G401.6 (cell line): ENCODE measurements at regions not wholly inside any gene's neighbourhood (a gene's known extent, or its start where the extent isn't known, plus 50 kb on each side); places are given as distances from the start of the nearest gene placed in this dataset.

Source experiments
- FAIRE-seq: peaks from 2 replicates; lab custom pipeline; 2012; peaks lifted over from hg19 to GRCh38; lab: Jason Lieb, UNC

DNA sequence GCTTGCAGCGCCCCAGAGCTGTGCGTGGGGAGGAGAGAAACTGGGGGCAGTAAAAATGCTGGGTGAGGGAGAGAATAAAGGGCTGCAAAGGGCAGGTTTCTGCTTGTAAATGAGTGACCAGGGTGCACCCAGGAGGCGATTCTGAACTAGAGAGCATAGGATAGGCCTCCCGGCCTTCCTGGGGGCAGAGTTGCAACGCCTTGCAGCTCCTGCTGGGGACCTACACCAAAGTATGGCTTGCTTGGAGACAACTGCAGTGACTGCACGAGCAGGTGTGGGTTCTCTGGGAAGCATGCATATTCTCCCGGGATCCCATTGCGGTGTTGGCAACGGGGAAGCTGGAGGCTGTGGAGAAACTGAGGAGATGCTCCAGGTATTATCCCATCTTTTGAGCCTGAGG lies 111.6 kb upstream of the SPACA1 start:
- FAIRE-seq = no peak

DNA sequence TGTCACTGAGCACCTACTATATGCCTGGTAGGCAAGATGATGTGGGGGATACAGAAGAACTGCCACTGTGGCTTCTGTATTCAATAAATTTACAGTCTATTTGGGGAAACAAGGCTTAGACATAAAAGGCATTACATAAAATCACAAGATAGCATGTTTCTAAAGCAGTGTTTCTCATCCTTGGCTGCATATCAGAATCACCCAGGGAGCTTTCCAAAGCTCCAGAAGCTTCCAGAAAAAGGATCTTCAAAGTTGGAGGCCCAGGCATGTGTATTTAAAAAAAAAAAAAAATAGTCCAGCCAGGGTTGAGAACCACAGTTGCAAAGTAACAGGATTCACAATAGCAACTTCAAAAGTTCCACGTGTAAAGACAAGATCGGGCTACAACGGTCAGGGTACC lies 112.4 kb upstream of the SPACA1 start:
- FAIRE-seq = no peak

DNA sequence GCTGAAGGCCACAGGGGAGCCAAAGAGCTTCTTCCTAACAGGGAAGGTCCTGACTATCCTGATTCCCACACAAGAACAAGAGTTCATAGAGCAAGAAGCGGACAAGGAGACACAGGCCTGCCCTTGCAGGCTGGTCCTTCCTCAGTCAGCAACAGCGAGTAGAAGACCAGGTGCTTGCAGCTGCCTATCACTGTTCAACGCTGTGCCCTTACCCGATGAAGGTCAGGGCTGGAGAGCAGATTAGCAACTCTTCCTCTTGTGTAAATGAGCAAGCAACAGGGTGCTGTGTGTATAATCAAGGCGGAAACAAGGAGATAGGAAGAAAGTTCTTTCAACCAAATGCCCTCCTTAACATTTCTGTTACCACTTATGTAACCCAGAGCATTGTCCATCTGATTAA lies 115.3 kb upstream of the SPACA1 start:
- FAIRE-seq = no peak

DNA sequence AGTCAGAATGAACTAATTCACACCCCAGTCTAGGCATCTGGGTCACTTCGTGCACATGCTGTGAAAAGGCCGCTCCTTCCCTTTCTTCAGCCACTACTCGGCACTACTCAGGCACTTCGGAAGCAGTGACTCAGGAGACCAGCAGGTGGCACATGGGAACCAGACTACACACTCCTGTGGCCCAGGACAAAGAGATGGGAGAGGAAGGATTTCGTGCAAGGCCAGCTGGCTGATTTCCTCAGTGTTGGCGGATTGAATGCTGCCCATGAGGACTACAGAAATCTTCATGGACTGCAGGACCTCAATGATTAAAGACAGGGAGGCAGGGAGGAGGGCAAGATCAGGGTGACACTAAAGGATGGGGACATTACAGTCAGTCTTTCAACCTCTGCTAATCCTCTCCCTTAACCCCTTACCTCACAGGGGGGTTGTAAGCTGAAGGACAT lies 117.8 kb upstream of the SPACA1 start:
- no peak for FAIRE-seq

DNA sequence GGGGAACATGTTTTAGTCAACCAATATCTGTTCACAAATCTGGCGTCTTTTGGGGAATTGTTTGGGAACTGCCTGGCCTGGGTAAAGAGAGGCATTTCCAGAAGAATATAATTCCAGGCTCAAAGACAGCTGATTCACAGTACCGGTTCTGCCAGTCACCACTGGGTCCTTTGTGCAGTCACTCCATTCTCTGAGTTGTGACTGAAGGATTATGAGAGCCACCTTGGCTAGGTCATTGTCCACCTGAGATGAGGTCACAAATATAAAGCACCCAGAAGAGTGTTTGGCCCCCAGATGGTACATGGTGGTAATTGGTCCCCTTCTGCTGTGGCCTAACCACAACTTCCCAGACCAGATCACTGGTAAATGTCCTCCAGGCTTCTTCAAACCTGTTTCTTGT lies 121.0 kb upstream of the SPACA1 start:
- FAIRE-seq = no peak

DNA sequence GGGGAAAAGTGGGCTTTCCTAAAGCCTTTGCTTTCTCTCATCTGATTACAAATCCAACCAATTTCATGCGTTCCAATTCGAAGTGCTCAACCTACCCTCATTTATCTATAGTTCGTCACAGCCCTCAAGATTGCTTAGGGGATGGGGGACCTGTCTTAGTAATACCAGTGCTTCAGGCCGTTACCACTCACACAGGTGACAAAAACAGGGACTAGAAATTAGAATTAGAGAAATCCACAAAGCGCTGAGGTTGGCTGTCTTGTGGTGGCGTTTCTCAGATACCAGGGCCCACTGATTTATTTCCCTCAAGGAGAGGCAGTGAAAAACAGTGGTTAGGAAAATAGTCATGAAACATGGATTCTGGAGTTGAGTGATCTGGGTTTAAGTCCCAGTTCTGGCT lies 121.6 kb upstream of the SPACA1 start:
- no peak for FAIRE-seq

DNA sequence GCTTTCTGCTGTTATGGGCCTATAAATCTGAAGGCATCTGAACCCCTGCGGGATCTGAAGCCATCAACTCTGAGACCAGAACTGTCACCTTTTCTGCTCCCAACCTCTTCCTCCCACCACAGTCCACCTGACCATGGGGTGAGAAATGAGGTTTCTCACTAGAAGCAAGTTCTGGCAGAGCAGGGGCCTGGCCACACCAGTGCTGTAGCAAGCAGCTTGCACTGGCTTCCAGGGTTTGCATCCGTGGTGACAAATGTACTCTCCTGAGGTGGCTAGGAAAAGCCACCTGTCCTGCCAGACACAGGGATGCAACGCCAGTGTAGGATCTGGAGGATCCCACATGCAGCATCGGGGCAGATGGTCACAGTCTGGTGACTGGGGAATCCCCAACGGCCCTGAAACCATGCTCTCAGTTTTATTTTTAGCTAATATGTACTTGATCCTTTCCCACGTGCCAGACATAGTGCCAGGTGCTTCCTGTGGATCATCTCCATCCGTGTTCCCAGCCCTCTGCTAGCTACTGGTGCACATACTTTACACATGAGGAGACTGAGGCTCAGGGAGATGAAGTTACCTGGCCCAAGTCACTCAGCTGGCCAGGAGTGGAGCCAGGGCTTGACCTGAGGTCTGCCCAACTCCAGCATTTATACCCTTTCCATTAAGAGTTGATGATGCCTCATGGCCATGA lies 122.1 kb upstream of the SPACA1 start:
- no peak for FAIRE-seq

DNA sequence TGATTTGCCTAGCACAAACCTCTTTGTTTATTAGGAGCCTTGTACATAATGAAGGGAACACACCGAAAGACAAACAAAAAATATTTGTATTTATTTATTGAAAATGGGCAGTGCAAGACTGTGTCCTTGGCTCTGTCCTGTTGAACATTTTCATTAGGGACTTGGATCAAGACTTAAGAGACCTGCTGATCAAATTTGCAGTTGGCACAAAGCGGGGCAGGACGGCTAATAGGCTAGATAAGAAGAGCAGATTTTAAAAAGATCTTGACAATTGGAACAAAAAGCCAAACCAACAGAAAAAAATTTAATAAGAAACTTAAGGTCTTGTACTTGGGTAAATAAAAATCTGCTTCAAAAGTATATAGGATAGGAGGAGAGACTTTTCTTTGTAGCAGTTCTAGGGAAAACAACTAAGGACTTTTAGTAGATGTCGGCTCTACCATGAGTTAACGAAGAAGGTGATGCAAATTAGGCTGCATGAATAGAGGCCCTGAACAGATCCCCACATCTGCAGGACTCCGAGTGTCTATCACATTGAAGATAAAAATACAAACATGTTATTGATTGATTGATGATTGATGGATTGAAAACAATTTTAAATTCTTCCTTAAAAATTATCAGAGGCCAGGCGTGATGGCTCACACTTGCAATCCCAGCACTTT lies 124.1 kb upstream of the SPACA1 start:
- FAIRE-seq = no peak

DNA sequence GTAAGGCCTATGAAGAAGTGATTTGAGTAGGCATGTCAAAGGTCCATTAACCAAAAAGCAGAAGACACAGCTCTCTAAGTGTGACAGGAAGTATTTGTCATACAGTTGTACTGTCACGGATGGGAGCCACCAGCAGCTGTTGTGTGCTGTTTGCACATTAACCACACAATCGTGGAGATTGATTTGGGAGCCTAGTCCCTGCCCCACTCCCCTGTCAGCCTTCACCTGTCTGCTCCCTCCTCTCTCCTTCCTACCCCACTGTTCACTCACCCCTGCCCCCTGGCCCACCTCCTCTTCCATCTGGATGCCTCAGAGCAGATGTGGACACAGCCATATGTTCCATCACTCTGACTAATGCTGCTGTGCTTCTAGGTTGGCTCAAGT lies 124.7 kb upstream of the SPACA1 start:
- no peak for FAIRE-seq

DNA sequence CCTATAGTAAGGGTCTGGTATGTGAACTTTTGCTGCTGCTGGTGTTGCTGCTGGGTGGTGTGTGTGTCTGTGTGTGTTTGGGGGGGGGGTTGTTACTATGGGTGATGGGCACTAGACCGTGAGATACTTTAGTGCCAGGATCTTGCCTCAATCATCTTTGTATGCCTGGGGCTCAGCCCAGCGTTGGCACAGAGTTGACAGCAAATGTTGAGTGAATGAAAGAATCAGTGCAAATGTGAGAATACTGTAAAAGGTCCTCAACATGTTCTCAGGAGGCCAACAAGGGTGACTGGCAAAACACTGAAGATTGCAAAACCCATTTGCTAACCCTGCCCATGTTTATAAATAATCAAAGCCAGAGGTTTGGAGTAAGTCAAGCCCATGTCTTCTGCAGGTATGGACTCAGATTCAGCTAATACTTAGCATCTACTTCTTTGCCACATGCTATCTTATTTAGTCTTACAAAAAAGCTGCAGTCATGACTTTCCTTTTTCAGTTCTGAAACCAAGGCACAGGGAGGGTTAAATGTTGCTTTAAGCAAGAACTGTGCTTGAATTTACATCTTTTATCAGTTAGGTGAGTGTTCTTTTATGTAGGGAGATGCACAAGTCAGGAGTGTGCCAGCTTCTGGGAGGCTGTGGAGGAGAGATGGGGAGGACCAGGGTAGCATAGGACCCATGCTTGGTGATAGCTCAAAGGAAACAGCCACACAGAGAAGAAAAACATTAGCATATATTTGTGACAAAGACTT lies 125.3 kb upstream of the SPACA1 start:
- no peak for FAIRE-seq

DNA sequence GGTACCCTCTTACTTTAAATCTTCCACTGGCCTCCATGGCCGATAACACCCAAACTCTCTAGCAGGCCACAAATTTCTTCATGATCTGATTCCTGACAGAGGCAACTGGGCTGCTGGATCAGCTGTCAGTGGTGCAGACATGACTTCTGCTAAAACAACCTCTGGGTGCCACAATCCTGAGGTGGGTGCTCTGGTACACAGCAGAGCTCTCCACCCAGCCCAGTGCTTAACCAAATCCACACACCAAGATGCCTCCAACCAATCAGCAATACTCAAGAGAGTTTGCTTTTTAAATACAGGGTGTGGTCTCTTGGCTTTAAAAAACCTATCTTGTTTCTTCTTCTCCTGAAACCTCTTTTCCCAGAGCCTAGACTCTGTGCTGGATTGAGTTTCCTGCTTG lies 126.6 kb upstream of the SPACA1 start:
- no peak for FAIRE-seq

DNA sequence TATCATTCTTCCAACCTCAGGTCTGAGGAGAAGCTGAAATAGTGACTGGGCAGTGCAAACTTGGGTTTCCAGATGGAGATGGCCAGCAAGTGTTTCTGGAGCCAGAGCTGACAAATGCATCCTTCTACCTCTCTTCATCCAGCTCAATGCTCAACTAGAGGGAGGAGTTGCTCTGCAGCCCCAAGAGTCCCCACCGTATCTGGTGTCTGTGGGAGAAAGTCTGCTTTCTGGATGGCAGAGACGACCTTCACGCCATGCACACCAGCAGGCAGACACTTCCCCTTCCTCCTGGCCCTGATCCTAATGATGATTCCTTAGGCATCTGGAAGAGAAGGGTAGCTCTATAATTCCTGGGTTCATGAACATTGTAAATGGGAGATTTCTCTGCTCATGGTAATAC lies 127.4 kb upstream of the SPACA1 start:
- no peak for FAIRE-seq

DNA sequence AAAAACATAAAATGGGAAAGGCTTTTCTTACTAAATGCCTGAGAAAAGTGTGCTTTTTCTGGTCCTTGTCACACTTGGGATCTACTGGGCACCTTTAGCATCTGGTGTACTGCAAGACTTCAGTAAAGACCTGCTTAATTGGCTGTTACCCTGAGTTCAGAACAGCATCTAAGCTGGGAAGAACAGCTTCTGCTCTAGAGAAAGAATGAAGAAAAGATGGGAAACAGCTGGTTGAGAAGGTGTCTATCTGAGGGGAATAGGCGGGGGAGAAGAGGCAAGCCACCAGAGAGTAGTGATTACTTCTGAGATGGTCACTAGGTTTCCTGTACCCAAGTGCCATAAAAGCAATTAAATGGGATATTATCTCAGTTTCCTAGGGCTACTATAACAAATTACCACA lies 128.2 kb upstream of the SPACA1 start:
- FAIRE-seq = no peak

DNA sequence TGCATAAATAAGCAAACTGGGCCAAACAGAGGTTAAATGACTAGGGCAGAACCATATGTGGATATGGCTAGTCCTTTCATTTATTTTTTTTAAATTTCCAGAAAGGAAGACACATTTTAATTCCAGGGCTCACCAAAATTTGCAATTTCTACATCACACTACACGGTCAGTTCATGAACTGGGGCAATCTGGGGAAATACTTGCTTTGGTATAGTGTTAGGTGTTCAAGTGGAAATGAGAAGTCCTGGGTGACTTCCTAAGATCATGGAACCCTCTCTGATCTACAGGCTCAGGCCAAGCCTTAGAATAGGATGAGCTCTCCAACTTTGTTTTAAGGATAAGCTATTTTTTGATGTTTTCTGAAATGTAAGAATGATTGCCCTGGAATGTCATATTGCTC lies 128.6 kb upstream of the SPACA1 start:
- FAIRE-seq = no peak

DNA sequence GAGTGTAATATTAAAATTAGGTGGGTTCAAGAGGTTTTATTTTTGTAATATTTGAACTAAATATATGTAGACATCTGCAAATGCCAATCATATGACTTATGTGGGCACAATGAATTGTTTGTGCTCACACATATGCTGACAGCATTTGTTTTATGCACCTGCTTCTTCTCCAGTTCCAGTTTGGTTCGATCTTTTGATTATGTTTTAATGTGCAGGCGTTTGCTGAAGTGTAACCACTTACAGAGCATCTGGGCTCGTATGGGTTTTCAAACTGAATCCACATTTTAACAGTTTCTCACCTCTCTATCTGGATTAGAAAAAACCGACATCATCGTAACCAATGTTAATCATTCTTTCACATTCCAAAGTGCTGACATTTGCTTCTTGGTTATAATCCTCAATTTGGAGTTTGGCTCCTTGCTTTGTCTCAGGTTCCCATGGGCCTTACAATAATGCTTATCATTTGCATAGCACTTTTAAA lies 129.1 kb upstream of the SPACA1 start:
- FAIRE-seq = no peak

DNA sequence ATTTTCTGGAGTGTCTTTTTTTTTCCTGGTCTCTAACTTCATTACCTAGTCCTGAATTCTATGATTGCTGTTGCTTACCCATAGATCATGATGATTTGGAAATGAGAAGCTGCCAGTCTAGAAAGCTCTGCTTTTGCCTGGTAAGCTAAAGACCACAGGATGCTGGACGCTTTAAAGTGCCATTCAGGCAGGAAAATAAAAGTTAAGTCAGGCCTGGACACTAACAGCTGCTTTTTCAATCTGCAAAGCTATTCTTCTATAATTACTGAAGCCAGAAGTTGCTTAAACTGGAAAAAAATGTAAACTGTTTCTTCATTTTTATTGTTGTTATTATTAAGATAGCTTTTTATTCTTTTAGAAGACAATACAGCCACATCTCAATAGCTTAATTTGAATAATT lies 129.8 kb upstream of the SPACA1 start:
- no peak for FAIRE-seq

DNA sequence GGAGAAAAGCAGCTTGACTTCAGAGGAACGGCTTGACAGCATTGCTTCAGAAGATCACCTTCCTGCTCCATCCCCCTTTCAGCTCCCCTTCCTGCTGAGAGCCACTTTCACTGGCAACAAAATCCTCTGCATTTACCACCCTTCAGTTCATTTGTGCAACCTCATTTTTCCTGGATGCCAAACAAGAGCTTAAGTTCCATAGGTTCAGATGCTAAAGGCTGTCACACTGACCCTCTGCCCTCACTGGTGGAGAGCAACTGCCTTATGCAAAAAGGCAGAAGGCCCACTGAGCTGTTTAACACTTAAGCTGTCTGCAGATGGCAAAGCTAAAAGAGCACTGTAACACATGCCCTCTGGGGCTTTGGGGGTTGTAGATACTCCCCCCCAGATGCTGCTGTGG lies 131.2 kb upstream of the SPACA1 start:
- no peak for FAIRE-seq

DNA sequence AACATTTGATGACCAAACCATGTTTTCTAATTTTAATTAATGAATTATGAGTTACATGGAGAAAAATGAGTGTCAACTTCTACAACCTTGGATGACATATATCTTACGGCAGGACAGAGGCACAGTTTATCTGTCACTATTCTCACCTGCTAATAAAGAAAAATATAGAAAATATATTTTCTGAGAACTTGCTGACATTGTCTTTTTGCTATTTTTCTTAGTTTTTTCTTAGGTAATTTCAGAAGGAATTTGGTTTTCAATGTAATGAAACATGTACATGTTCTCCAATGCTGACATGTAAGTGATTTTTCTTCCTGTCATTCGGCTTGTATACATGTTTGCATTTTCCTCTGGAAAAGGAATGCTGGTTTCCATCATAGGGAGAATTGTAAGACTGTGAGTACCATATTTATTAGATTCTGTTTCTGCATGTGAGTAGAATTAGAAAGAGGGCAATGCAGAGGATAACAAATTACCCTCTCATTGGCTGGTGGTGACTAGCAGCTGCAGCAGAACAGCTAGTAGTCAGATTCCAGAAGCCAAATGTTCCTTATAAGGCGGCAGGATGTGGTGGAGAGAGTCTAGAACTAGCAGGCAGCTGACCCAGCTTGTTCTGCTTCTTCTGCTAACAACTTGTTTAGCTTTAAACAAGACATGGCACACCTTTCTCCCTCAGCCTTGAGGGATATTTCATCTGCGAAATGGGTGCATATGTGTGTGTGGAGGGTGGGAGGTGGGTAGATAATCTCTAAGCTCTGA lies 132.8 kb upstream of the SPACA1 start:
- FAIRE-seq = no peak

DNA sequence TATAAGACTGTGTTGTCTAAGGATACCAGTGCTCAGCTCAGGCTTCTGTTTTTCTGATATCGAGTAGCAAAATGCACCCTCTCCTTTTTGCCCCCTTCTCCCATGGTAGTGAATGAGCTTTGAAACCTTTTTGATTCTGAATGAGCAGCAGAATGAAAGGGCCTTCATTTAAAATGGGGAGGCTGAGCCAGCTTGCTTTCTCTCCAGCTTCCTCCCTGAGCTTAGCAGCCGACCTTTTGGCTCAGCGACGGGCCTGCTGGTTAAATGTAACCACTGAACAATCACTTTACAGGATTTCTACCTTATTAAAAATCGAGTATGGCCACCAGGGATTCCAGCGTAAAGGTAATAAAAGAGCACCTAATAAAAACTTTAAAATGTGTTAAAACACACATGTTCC lies 133.7 kb upstream of the SPACA1 start:
- FAIRE-seq = no peak

DNA sequence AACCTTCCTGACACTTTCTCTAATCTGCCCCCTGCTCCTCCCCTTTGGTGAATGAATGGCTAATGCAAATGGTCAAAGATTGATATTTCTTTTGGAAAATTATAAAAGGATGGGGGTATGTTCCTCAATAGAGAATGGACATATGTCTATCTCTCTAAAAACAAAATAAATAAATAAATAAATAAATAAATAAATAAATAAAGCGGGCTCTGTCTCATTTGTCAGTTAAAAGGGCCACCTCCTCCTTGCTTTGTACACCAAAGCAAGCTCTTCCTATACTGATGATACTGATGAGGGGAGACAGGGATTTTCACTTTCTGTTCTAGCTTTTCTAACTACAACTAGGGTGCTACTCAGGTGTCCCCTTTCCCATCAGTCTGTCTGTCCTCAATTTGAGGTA lies 135.5 kb upstream of the SPACA1 start:
- FAIRE-seq = no peak

DNA sequence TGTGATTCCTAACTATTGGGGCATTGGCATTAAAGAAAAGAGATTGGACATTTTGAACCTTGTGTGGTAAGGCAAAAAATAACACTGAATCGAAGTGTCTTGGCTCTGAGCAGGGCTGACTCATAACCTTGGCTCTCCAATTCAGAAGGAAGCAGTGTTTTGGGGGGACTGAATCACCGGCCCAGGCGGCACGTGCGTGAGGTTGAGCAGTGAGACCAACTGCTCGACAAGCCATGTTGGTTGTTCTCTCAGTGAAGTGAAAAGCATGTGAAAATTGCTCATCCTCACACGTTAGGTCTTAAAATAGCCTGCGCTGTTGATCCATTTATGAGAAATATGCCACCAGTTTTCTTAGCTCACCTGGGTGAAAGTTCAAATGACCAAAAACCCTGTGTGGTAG lies 137.8 kb upstream of the SPACA1 start:
- no peak for FAIRE-seq

DNA sequence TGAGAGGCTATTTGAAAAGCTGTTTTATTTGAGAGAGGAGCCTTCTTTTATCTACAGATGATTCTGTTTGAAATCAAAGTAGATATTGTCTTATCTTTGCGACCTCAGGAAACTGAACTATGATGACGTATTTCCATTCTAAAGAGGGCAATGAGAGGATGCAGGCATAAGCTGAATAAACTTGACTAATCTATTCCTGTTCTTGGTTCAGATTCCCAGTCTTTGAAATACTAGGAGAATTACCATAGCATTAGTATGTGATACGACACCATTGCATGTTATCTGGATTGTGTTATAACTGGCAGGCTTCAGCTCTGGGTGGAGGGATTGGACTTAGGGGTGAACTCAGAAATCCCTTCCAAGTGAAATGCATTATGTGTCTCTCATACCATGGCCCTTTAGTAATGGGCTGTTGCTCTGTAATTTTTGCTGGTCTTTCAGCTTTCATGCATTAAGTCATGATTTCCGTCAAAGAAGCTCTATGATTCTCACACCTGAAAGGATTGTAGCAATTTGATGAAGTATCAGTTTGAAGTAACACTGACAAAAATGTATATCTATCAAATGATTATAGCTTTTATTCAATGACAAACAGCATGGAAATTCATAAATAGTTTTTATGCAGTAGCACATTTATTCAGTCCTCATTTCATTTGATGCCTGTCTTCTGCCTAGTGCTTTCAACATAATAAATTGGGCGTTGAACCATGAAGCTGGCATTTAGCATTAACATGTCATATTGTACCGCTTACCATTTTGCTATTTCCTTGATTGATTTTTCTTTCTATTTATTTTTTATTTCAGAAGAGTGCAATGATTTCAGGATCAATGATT lies 138.4 kb upstream of the SPACA1 start:
- FAIRE-seq = no peak
